ENCODE measurements at regions not wholly inside any gene's neighbourhood (a gene's known extent, or its start where the extent isn't known, plus 50 kb on each side); places are given as distances from the start of the nearest gene placed in this dataset.

DNA sequence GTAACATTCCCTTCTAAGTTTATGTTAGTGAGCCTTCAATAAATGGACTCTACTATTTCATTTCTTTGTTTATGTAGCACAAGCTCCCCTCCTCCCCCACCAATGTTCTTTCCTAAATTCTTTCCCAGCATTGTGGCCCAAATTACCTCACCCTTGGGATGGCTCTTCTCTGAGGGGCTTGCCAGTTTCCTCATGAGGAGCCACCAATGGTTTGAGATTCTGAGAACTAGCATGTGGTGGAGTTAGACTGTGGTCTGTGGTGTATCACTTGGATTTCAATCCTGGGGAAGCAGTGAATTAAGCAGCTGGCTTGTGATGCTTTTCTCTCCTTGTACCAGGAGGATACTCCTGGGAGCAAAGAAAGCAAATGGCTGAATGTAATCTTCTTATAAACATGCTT is 50.0 kb upstream of the NPHP3 start:
- intact Hi-C loops (cut with micrococcal nuclease): no loop called here
- BruUV-seq (replicated peaks): no TSS peak

More for the DNA sequence above, 50.0 kb upstream of the NPHP3 start:
- no peak for TF ChIP-seq EGR1 (IDR thresholded peaks at IDR 0.05; ENCODE audit: low read depth)
- no peak for TF ChIP-seq YY1 (IDR thresholded peaks at IDR 0.05; ENCODE audit: extremely low read depth, insufficient replicate concordance, low read depth, low read length)
- Histone ChIP-seq H3K79me2 (ENCODE audit: insufficient read depth, low read length) (no peaks in the 10 kb centered on the region), H3K4me3 (replicated peaks in 1 of 2; ENCODE audit: low read depth in 1 of 2, low read length in 2 of 2) (no peak overlapping the region), H4K20me1 (ENCODE audit: insufficient read depth) (no peaks in the 10 kb centered on the region), H3K4me2 (ENCODE audit: low read length) (no peak overlapping the region), H3K27me3 (ENCODE audit: insufficient read depth, low read length) (peaks cover 39% of the 10 kb centered on the region), H3K9ac (ENCODE audit: low read length) (no peak overlapping the region), H3K4me1 (ENCODE audit: control insufficient read depth in 1 of 2, insufficient read depth in 2 of 2, low read length in 2 of 2) (no peaks in the 10 kb centered on the region), H3K9me3 (ENCODE audit: control insufficient read depth in 1 of 2, insufficient read depth in 1 of 2, low read depth in 1 of 2, low read length in 2 of 2) (no peaks in the 10 kb centered on the region), H3K9me2 (ENCODE audit: insufficient read depth) (no peaks in the 10 kb centered on the region), H2AFZ (ENCODE audit: low read depth, low read length, poor library complexity, severe bottlenecking) (no peak overlapping the region), H3K36me3 (ENCODE audit: control insufficient read depth in 1 of 2, insufficient read depth in 2 of 2, low read length in 2 of 2) (no peaks in the 10 kb centered on the region), H3K27ac (ENCODE audit: low read depth, low read length) (no peak overlapping the region)
- ChIA-PET CTCF (no interaction called here), RAD21 (ENCODE audit: low non-redundant PET in 1 of 2, low total read pairs in 2 of 2, uncharacterized antibody in 2 of 2, unreplicated experiment in 2 of 2) (no interaction called here), POLR2A (no interaction called here)
- DNase-seq (ENCODE audit: low read depth, low spot score) (no peak), ATAC-seq (no peak)

Measured in HCT116 (cell line).